HL-60 (cell line): ENCODE measurements at regions not wholly inside any gene's neighbourhood (a gene's known extent, or its start where the extent isn't known, plus 50 kb on each side); places are given as distances from the start of the nearest gene placed in this dataset.

Experiments
- DNase-seq, 2 experiments: peaks; one replicate each; pipeline ENCODE4 v3.0.0-alpha.2; 2010 to 2020; ENCODE audit warnings: low read depth in 1 of 2, low spot score in 1 of 2
- H3K27ac ChIP-seq: fragments of 250-450 bp; sonication (Bioruptor Pico); replicated peaks from 2 replicates; pipeline ENCODE4 v1.5.1; 2020; ENCODE audit warnings: mild to moderate bottlenecking, moderate library complexity
- H3K27me3 ChIP-seq: fragments of 250-450 bp; sonication (Bioruptor Pico); 2 replicates; pipeline ENCODE4 v1.5.1; 2021; ENCODE audit warnings: mild to moderate bottlenecking, moderate library complexity; ENCODE audit not compliant: insufficient read depth, poor library complexity, severe bottlenecking
- H3K4me3 ChIP-seq: replicated peaks from 2 replicates; pipeline ENCODE4 v1.5.1; 2011; ENCODE audit warnings: mild to moderate bottlenecking, control low read depth, low read length; ENCODE audit not compliant: insufficient read depth
- CTCF ChIP-seq: IDR thresholded peaks from one replicate; pipeline ENCODE4 v1.5.1; 2011; ENCODE audit warnings: low read length, control low read depth, inconsistent platforms; ENCODE audit not compliant: insufficient read depth
- GABPA ChIP-seq: IDR thresholded peaks from 2 replicates; pipeline ENCODE4 v1.6.1; 2012; ENCODE audit warnings: low read depth
- POLR2AphosphoS5 ChIP-seq: IDR thresholded peaks from 2 replicates; pipeline ENCODE4 v1.6.1; 2012; ENCODE audit warnings: low read depth
- REST ChIP-seq: IDR thresholded peaks from 2 replicates; pipeline ENCODE4 v1.6.1; 2012; ENCODE audit warnings: low read depth; ENCODE audit not compliant: insufficient replicate concordance
- SPI1 ChIP-seq: IDR thresholded peaks from 2 replicates; pipeline ENCODE4 v1.6.1; 2012; ENCODE audit warnings: low read depth, mild to moderate bottlenecking, borderline replicate concordance

GRCh38 chr1:191905781-191906180 is 252.5 kb upstream of the RGS18 start:
- DNase-seq, result no peak
- Histone ChIP-seq H3K27ac (no peak overlapping the region), H3K4me3 (no peak overlapping the region), H3K27me3 (no peaks in the 10 kb centered on the region)
- TF ChIP-seq GABPA, result no peak
- TF ChIP-seq CTCF, result no peak
- TF ChIP-seq SPI1, result no peak
- TF ChIP-seq REST, result no peak
- TF ChIP-seq POLR2AphosphoS5, result no peak

- no peak for TF ChIP-seq CTCF
- TF ChIP-seq GABPA, result no peak
- TF ChIP-seq POLR2AphosphoS5, result no peak
- no peak for TF ChIP-seq REST
- no peak for TF ChIP-seq SPI1
- Histone ChIP-seq H3K27me3 (no peaks in the 10 kb centered on the region), H3K27ac (no peak overlapping the region), H3K4me3 (no peak overlapping the region)
- DNase-seq, result no peak
Measured at GRCh38 chr1:191907121-191907520, 251.1 kb upstream of the RGS18 start.

GRCh38 chr1:191910245-191910644 is 248.0 kb upstream of the RGS18 start:
- H3K4me3 ChIP-seq, result no peak overlapping the region

More at GRCh38 chr1:191910245-191910644, 248.0 kb upstream of the RGS18 start:
- no peak for DNase-seq
- H3K27ac ChIP-seq, result no peak overlapping the region
- no peaks in the 10 kb centered on the region for H3K27me3 ChIP-seq
- TF ChIP-seq SPI1 (no peak), POLR2AphosphoS5 (no peak), REST (no peak), CTCF (no peak), GABPA (no peak)
